Kidney capillary endothelial cell (primary cell): ENCODE measurements at regions not wholly inside any gene's neighbourhood (a gene's known extent, or its start where the extent isn't known, plus 50 kb on each side); places are given as distances from the start of the nearest gene placed in this dataset.

Experiments
- DNase-seq: peaks from one replicate; pipeline ENCODE4 v3.0.0-alpha.2; 2018; ENCODE audit warnings: low spot score

DNA sequence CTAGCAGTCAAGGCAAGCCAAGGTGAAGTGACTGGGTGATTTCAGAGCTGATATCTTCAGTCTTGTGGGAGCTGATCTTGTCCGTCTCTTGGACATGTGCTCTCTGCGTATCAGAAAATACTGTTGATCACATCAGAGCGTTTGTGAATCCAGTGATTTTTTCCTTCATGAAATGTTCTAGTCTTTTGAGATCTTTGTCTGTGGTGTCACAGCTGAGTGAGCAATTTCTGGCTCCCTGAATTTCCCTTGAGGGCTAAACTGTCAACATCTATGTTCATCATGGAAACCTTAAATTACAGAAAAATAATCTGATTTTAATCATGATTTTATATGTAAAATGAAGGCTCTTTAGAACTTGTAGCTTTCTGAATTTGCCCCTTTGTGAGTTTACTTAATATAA is 432.0 kb downstream of the CCDC85A start:
- no peak for DNase-seq

DNA sequence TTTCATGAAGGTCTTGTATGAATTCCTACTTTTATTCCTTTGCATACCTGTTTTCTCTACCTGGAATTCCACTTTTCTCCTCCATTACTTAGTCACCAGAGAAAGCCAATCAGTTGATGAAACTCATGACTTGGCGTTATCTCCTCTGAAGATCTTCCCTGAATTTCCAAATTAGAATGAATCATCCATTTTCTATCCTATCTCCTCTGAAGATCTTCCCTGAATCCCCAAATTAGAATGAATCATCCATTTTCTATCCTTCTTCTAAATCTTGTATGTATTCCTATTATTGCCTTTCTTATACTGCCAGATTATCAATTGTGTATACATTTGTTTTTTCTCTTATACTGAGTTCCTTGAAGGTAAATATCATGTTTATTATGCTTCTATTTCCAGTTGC is 440.4 kb downstream of the CCDC85A start:
- DNase-seq, result no peak

DNA sequence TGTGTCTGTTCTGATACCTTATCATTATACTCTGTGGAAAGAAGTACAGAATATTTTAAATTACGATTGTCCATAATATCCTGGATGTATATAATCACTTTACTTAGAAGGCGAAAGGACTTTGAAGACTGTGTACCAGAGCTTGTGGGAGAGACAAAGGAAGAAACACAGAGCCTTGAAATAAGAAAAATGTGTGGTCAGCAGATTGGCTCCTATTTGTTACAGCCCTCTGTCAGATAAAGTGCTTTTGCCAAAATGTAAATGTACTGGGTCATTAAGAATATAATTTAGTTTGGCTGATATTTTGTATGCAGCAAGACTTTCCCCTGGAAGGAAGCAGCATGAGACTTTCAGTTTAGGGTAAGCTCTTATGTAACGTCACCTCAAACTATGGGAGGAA is 443.1 kb downstream of the CCDC85A start:
- DNase-seq, result no peak

DNA sequence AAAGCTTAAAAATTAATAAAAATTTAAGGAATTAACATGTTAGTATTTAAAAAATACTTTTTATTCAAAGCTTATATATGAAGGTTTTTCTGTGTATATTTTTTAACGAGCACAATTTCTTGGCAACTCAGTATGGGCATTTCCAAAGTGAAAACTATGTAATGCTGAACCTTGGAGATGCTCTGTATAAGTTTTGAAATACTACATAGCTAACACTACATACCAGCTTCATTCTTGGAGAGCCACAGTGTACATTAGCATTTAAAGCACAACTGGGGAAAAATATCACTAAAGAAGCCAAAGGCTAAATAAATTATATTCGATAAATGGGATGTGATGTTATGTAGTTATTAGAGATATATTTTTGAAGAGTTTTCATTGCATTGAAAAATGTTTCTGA is 446.5 kb downstream of the CCDC85A start:
- no peak for DNase-seq

DNA sequence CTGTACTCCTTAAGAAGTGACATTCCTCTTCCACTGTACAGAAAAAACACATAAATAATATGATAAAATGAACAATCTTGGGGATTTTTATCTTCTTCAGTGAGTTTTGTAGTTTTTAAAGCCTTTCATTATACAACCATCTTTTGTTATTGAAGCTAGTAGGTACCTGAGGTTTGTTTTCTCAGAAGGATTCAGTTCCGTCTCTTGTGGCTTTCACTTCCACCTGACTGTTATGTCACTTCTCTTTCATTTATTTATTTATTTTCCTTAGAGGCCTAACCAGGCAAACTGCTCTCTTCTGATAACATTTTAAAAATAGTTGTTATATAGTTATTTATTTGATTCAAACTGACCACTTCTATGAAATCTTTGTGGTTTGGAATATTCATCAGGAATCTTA is 464.2 kb downstream of the CCDC85A start:
- no peak for DNase-seq

DNA sequence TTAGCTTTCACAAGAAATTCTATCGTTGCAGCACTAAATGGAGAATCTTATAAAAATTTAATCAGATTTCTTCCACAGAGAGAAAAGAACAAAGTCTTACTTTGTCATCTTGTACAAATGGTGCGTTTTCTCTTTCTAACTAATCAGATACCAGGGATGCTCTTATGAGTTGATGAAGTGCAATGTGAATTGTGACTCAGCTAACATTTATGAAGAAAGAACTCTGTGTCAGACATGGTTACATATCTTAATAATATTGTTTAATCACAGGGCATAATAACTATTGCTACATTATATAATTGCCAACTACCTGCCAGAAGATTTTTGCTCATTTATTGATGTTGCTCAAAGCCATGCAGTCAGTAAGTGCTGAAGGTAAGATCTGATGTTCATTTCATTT is 465.0 kb downstream of the CCDC85A start:
- no peak for DNase-seq

DNA sequence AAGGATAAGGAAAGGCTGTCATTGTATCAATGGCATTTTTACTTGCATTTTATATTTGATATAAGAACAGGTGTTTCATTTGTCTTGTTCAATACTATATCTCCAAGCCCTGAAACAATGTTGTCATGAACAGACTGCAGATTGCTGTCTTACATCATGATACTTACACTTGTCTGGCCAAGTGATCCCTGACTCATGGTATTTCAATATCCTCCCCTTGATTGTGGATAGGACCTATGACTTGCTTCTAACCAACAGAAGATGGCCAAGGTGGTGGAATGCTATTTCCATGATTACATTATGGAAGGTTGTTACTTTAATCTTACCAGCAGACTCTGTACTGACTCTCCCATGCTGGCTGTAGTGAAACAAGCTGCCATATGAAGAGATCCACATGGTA is 471.1 kb downstream of the CCDC85A start:
- no peak for DNase-seq

DNA sequence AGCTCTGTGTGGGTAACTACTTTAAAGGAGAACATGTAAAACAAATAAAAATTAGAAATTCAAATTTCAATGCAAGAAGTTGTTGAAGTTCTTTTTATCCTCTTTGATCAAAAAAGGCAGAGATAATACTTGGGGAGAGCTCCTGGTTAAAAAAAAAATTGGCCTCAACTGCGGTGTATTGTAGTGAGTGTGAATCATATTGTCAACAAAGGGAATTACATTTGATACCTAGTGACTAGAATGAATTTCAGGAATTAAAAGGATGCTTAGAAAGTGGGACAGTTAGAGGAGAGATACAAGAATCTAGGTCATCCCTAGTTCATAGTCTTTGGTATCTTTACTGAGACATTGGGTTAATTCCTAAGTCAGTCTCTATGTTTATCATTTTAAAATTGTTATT is 473.0 kb downstream of the CCDC85A start:
- DNase-seq, result no peak

DNA sequence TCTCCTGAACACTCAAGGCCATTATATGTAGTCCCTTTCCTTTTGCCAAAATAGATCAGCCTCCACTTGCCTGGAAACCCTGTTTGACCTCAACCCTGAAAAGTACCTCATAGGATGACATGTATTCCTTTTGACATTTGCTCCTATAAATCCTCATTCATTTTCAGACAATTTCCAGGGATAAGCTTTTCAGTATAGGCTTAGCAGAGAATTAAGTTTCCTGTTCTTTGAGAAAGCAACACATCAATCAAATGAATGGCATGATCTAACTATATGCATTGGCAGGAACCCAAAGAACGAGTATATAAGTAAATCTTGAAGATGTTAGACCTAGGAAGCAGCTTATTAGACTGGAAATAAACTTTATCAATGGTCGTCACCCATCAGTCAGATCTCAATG is 483.0 kb downstream of the CCDC85A start:
- DNase-seq, result no peak

DNA sequence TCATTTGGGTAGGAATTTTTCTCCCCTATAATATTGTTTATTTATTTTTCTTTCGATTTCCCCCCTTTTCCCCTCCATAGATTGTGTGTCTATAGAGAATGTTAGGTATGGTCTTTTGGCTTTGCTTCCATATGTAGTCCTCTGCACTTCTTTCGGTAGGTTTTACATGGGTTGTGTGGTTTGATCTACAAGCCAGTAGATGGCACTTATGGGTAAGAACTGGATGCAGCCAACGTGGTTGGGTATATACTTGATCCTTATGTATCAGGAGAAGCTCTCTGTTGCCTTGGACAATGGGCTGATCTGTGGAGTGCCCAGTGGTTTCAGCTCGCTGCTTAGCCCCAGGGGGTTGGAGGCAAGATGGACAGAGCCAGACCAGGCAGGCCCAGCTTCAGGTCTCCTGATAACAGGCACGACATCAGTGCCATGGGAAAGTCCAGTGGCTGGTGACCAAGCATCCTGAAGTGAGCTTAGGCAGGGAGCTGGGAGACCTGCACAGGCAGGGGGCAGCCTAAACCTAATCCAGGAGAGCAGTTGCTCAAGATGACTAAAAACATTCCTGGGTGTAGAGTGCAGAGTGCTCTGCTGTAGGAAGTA is 488.3 kb downstream of the CCDC85A start:
- DNase-seq, result no peak

DNA sequence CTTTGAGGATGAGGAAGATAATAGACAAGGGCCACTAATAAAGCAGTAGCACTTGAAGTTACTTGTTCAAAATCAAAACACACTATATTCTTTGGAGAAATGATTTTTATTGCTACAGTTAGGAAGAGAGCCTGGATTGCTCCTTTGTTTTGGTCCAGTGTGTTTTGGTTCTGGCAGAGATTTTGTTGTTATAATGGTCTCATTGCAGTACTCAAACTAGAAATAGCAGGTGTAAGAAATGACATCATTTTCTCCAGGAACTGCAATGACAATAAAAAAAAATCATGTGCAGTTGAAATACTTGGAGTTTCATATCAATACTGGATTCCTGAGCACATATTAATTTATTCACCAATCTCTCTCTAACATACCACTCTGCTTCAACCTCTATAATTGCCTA is 490.3 kb downstream of the CCDC85A start:
- no peak for DNase-seq

DNA sequence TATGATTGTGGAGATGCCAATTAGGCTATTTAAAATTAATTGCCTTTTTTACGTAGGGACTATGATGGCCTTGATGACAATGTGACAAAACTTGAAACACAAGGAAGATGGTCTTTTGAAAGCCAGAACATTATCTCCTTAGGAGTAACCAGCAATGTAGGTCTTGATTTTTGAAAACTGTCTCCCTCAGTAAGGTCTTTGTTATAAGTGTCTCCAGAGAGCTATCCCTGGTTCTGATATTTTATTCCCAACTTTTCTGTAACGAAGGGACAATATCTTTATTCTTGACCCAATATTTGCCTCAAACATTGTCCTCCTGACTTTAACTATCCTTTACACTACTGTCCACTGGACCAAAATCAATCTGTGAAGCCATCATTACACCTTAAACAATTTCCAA is 493.2 kb downstream of the CCDC85A start:
- DNase-seq, result no peak

DNA sequence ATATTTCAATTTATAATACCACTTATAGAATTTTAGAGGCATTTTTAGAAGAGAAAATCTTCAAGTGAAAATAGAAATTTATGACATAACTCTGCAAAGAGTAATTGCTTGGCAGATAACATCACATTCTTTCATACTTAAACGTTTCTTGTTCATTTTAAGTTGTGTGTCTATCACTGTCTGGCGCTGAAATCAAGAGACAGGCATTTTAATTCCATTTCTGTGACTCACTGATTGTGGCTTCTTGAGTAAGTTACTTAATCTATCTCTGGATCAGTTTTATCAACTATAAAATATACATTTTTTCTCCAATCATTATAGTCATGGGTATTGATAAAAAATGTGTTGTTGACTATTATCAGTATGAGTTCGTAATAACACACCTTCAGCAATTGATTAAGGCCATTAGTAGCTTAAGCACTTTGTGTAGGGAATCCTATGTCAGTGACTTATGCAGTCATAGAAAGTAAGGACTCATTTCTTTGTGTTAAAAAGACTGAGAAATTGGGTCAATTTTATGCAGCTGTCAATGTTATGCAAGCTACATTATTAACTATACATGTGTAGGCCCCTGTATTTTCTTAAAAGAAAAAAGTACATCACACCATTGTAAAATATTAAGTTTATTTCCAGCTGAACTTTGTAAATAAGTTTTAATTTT is 497.3 kb downstream of the CCDC85A start:
- no peak for DNase-seq

DNA sequence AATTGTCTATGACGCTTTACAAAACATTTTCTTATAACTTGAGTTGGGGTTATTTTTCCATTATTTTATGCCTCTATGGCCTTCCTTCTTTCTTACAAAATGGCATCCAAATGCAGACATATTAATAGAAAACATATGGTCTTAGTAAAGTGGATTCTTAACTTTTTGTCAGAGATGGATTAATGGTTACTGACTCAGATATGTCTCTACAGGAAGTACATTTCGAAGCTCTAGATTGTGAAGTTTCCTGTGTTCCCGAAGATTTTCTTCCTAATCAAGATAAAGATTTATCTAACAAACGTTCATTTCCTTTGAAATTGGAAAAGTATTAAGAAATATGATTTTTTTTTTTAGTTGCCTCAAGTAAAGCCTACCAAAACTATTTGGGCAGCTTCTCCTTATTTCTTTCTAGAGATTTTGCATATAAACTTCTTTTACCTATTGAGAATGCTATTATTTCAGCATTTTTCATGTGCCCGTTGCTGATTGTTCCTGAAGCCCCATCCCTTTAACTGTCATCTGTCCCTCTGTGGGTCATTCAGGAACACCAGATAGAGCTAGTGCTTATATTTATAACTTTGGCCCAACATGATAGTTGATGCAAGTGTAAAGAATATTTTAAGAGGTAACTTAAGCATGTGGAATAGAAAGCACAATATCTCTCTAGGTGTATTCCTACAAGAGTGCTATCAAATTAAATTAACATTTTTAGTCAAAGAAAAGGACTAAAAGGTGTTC is 498.0 kb downstream of the CCDC85A start:
- peak; percentile 0 for DNase-seq

DNA sequence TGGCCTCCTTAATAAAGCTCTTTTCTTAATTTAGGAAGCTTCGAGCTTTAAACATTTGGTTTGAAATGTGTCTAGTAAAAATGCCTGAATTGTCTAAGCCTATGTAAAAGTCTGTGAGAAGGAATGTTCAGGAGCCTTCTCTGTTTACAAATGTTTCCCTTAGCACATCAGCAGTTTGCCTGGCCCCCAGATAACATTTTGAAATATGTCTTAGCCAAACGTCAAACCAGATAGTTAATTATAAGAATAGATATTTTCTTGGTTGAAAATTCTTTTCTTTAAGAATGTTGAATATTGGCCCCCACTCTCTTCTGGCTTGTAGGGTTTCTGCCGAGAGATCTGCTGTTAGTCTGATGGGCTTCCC is 498.6 kb downstream of the CCDC85A start:
- no peak for DNase-seq

DNA sequence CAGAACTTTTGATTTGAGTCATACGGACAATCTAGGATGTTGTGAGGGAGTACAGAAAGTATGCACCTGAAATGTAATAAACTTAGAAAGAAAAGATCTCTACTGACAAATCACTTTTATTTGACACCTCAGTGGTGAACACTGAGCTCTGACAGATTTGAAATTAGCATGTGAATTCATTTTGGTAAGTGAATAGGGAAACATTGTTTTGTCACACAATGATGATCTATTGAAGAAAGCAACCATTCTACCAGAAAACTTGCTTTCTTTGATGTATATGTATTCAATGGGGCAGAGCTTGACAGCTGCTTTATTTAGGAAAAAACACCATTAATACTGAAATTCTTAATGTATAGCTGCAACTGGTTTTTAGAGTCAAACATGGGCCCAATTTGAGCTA is 500.5 kb downstream of the CCDC85A start:
- DNase-seq, result no peak

DNA sequence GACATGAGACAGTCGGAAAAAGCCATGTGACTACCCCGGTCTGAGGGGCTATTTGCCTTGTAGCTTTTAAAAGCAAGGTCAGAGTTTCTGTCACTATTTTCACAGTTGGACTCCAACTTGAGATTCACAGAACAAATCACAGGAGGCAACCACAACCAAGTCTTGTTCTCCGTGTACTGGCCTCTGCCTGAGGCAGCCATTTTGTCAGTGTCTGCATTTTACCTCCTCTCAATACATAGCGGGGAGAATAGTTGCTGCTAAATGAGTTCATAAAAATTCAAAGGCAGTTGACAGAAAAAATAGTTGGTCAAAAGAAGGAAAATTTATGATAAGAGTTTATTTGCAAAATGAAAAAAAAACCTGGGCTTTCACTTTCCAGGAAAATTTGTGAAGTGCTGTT is 501.4 kb downstream of the CCDC85A start:
- no peak for DNase-seq

DNA sequence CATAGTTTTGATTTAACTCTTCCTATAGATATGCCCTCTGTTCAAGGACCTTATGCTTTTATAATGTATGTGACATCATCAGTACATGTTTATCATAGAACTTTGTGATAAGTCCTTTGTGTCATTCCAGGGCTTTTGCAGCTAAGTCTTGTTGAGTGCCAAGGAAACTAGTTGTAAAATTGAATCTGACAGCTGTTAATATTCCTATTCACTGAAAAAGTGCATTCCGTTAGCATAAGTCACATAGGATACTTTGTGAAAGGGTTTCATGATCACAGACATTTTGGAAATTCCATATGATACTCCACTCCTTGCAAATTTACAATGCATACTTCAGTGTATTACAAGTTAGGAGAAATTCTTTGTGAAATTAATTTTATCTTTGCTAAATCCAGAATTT is 503.4 kb downstream of the CCDC85A start:
- DNase-seq, result no peak

DNA sequence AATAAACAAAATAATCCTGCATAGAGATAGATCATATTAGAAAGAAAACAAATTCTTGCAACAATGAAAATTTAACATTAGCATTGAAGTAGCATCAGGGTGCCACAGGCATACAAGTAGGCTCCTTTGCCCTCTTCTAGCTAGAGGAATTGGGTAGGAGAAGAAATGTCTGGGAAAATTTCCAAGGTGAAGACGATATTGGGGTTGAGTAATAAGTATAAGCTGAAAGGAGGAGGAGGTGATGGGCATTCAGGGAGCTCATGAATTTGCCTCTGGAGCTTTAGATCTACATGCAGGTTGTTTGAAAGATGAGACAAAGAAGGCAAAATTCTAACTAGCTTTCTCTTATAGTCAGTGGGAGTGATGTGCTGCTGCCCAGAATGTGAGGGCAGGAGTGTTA is 504.9 kb downstream of the CCDC85A start:
- DNase-seq, result no peak

DNA sequence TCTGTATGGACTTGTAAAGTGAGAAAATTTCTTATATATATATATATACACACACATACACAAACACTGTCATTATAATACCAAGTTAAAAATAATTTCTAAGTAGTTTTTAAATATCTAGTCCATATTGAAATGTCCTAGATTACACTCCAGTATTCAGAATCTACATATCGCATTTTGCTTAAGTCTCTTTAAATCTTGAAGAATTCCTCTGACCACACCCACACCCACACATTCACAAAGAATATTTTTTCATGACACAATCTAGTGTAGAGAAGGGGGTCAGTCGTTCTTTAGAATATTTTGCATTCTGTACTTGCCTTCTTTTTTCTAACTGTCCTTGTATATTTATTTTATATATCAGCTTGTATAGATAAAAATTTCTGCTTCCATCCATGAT is 509.7 kb downstream of the CCDC85A start:
- DNase-seq, result no peak

DNA sequence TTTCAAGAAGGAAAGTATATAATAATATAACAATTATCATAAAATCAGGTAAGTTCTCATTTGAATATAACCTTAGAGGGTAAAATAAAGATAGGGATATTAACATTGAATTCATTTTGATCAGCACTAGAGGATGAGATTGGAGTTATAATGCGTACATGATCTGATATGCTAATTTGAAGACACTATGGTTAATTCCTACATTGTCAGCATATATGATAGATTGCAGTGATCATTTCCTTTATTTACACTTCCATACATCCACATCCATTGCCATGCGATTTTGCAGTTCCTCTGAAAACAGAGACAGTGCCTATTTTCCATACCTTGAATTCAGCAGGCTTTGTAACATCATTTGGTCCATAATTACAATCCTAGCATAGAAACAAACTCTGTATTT is 519.2 kb downstream of the CCDC85A start:
- no peak for DNase-seq

DNA sequence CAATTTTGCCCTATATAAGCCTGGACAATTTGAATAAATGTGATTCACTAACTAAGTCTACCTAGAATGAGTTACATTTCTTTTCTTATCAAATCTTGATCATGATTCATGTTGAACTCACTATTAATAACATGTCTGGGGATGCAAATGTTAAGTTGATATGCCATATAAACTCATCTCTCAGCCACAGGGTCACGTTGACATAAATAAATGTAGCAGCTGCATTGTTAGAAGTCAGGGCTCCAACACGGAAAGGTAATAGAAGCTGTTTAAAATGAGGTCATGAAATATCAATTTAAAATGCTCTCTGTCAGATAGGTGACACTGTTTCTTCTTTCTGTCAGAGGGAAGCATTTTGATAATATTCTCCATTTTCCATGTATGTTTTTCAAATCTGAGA is 521.9 kb downstream of the CCDC85A start:
- no peak for DNase-seq

DNA sequence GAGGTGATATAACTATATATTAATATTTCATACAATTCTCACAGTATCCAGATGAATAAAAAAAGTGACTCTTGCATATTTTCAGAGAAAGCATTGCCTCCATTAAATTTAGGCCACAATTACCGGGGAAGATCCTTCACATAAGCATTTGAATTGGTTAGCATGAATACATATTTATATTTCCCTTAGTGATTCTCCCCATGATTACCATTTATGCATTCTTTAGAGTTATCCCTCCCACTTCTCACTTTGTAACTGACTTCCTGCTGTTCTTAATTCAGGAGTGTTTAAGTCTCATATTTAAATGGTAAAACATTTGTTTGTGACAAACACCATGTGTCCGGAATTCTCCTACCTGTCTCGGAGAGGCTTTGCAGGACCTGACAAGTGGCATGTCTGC is 523.4 kb downstream of the CCDC85A start:
- no peak for DNase-seq

DNA sequence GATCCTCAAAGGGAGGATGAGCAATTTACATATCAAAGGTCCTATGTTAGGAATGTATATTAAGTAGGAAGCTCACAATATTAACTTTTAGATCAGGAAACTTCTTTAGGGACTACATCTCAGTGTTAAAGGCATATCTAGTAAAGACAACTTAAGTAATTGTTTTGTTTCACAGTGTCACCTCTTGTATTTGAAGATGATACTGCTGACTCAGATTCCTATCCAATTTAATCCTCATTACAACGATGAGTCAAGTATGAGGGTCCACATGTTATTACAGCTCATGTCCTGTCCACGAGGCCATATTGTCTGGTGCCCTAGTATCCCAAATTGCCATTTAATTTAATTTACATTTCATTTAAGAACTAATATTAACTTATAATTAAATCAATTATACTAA is 523.9 kb downstream of the CCDC85A start:
- DNase-seq, result no peak
